Neural progenitor cell (in vitro differentiated cells): ENCODE measurements at regions not wholly inside any gene's neighbourhood (a gene's known extent, or its start where the extent isn't known, plus 50 kb on each side); places are given as distances from the start of the nearest gene placed in this dataset.

Source experiments
- CTCF ChIP-seq: fragments of 200-600 bp; sonication (generic); IDR thresholded peaks from 2 replicates; pipeline ENCODE4 v1.5.1; 2017; ENCODE audit warnings: antibody characterized with exemption, mild to moderate bottlenecking
- EZH2 ChIP-seq: fragments of 200-600 bp; sonication (generic); IDR thresholded peaks from 2 replicates; pipeline ENCODE4 v1.6.1; 2017; ENCODE audit warnings: antibody characterized with exemption, mild to moderate bottlenecking, moderate library complexity
- EZH2phosphoT487 ChIP-seq: fragments of 200-600 bp; sonication (generic); IDR thresholded peaks from 2 replicates; pipeline ENCODE4 v1.6.1; 2017; ENCODE audit warnings: antibody characterized with exemption

- TF ChIP-seq CTCF (no peak), EZH2phosphoT487 (no peak), EZH2 (no peak)
Observed at GRCh38 chr19:27964185-27964584, 1248.8 kb downstream of the UQCRFS1 start.
